ENCODE measurements at regions not wholly inside any gene's neighbourhood (a gene's known extent, or its start where the extent isn't known, plus 50 kb on each side); places are given as distances from the start of the nearest gene placed in this dataset.

DNA sequence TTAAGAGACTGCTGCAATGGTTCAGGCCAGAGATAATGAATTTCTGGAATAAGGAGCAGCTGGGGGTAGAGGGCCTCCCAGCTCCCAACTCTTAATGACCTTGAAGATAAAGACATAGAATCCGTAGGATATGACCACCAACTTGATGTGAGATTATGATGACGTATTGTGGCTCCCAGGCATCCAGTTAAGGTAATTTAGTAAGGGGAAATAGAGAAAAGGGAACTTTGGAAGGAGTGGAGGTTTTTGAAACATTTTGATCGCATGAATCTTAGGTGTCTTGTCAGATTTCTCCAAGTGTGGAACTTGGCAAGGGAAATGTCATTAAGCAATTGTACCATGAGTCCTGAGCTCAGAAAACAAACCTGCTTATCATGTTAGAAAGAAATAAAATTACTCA is 277.3 kb upstream of the TANK start:
- TF ChIP-seq EZH2 (IDR thresholded peaks at IDR 0.05; ENCODE audit: borderline replicate concordance, low read depth, low read length, poor library complexity, severe bottlenecking), result no peak
- POLR2A ChIA-PET (ENCODE audit: low non-redundant PET), result no interaction called here
- no peak for DNase-seq (ENCODE audit: low spot score)

DNA sequence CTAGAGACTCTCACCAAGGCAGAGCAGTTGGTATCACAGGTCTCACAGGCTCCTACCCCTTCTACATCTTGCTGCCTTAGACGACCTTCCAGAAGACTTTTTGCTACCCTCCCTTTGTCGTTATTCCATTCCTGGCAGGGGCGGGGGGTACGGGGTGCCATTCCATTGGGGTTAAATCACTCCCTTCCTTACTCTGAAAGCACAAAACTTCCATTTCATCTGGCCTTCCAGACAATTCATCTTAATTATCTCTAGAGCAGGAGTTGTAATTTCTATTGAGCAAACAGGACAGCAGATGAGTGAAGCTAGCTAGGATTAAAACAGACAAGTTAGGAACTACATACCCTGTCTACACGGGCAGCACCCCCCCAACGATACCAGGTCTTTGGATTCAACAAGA is 276.2 kb upstream of the TANK start:
- CTCF ChIA-PET, result no interaction called here
- intact Hi-C loops (cut with micrococcal nuclease; ENCODE audit: unreplicated experiment), result no loop called here
- H3K27ac ChIP-seq (ENCODE audit: low read depth, low read length, poor library complexity, severe bottlenecking), result no peak overlapping the region
- no peak overlapping the region for H3K4me3 ChIP-seq (ENCODE audit: low read depth, low read length, poor library complexity, severe bottlenecking)
- no peaks in the 10 kb centered on the region for H3K36me3 ChIP-seq (ENCODE audit: insufficient read depth, low read length, poor library complexity, severe bottlenecking)
- POLR2A ChIA-PET (ENCODE audit: low non-redundant PET), result no interaction called here
- DNase-seq (ENCODE audit: low spot score), result no peak
- H3K4me1 ChIP-seq (ENCODE audit: insufficient read depth, low read length, poor library complexity, severe bottlenecking), result peaks cover 9% of the 10 kb centered on the region
- TF ChIP-seq CTCF (conservative IDR thresholded peaks at IDR 0.05; ENCODE audit: low read depth, low read length) (no peak), EZH2 (IDR thresholded peaks at IDR 0.05; ENCODE audit: borderline replicate concordance, low read depth, low read length, poor library complexity, severe bottlenecking) (no peak)
- no peaks in the 10 kb centered on the region for H3K9me3 ChIP-seq (ENCODE audit: low read depth, low read length, poor library complexity, severe bottlenecking)
- no peaks in the 10 kb centered on the region for H3K27me3 ChIP-seq (replicated peaks; ENCODE audit: insufficient read depth, low read depth, low read length, poor library complexity)
- BruUV-seq (replicated peaks), result no TSS peak

More for the DNA sequence above, 277.3 kb upstream of the TANK start:
- Histone ChIP-seq H3K4me3 (ENCODE audit: low read depth, low read length, poor library complexity, severe bottlenecking) (no peak overlapping the region), H3K9me3 (ENCODE audit: low read depth, low read length, poor library complexity, severe bottlenecking) (no peaks in the 10 kb centered on the region), H3K36me3 (ENCODE audit: insufficient read depth, low read length, poor library complexity, severe bottlenecking) (no peaks in the 10 kb centered on the region), H3K4me1 (ENCODE audit: insufficient read depth, low read length, poor library complexity, severe bottlenecking) (peaks cover 9% of the 10 kb centered on the region), H3K27ac (ENCODE audit: low read depth, low read length, poor library complexity, severe bottlenecking) (no peak overlapping the region), H3K27me3 (replicated peaks; ENCODE audit: insufficient read depth, low read depth, low read length, poor library complexity) (no peaks in the 10 kb centered on the region)
- CTCF ChIA-PET, result no interaction called here
- no TSS peak for BruUV-seq (replicated peaks)
- intact Hi-C loops (cut with micrococcal nuclease; ENCODE audit: unreplicated experiment), result no loop called here

DNA sequence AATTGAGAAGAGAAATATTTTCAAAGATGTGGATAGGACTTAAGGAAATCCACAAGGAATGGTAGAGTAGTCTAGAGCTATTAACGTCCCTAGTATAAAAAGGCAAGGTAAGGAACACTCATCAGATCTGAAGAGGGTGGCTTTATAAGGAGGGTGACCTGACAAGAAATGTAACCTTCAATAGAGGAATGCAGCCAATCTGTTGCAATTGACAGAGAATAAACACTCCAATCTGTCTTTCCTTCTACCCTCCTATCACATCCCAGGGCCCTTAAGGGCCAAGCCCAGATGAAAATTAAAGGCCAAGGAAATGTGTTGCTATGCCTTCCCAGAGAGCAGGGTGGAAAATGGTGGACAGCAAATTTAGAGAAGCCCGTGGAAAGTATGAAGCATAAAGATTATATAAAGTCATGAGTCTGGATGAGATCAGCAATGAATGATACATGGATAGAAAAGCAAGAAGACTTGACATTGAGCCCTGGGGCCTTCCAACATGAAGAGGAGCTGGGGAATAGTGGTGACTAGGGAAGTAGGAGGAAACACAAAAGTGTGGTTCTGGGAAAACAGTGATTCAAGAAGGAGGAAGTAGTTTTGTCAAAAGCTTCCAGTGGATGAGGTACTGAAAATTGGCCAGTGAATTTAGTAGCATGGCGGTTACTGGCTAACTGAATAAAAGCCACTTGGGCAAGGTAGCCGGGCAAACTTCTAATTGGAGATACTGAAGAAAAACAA is 270.6 kb upstream of the TANK start:
- TF ChIP-seq EZH2 (IDR thresholded peaks at IDR 0.05; ENCODE audit: borderline replicate concordance, low read depth, low read length, poor library complexity, severe bottlenecking), result no peak
- TF ChIP-seq CTCF (conservative IDR thresholded peaks at IDR 0.05; ENCODE audit: low read depth, low read length), result no peak
- Histone ChIP-seq H3K4me1 (ENCODE audit: insufficient read depth, low read length, poor library complexity, severe bottlenecking) (peaks cover 29% of the 10 kb centered on the region), H3K4me3 (ENCODE audit: low read depth, low read length, poor library complexity, severe bottlenecking) (no peak overlapping the region), H3K36me3 (ENCODE audit: insufficient read depth, low read length, poor library complexity, severe bottlenecking) (no peaks in the 10 kb centered on the region), H3K27ac (ENCODE audit: low read depth, low read length, poor library complexity, severe bottlenecking) (no peak overlapping the region), H3K9me3 (ENCODE audit: low read depth, low read length, poor library complexity, severe bottlenecking) (no peaks in the 10 kb centered on the region), H3K27me3 (replicated peaks; ENCODE audit: insufficient read depth, low read depth, low read length, poor library complexity) (no peaks in the 10 kb centered on the region)
- ChIA-PET CTCF (interaction anchor here (0.6 kb wide), 1 partner anchor 49 kb away, joined by 4 read pairs; no protein-coding TSS in a partner anchor), POLR2A (ENCODE audit: low non-redundant PET) (no interaction called here)
- DNase-seq (ENCODE audit: low spot score), result no peak
- BruUV-seq (replicated peaks), result no TSS peak
- intact Hi-C loops (cut with micrococcal nuclease; ENCODE audit: unreplicated experiment), result no loop called here
